Activated CD4-positive, alpha-beta T cell treated with anti-CD3 and anti-CD28 coated beads, Interleukin-10, Interleukin-2, amounts not matched to agents 100 ng/mL and 50 ng/mL, durations not matched to agents 16 hours and 8 hours (primary cell): ENCODE measurements at regions not wholly inside any gene's neighbourhood (a gene's known extent, or its start where the extent isn't known, plus 50 kb on each side); places are given as distances from the start of the nearest gene placed in this dataset.

ENCODE experiments used
- DNase-seq: peaks from one replicate; pipeline ENCODE4 v3.0.0-alpha.2; 2020

DNA sequence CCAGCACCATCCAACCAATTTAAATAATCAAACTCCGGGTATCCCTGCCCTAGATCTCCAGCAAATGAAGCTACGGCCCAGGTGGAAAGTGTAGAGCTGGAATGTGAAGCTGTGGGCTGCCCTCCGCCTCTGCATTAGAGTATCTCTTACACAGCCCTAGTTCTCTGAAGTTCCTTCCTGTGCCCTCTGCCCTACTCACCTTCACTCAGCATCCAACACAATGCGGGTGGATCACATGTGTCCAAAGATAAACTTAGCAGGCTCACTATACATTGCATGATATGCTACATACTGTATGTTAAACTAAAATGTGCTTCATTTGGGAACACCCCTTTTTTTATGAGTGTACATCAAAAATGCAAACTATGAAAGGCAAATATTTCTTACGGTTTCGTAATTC, 70.0 kb upstream of the RAD23B start:
- no peak for DNase-seq

- peak; percentile 84 for DNase-seq
These were observed 69.5 kb upstream of the RAD23B start for GRCh38 chr9:107213561-107214028.

DNA sequence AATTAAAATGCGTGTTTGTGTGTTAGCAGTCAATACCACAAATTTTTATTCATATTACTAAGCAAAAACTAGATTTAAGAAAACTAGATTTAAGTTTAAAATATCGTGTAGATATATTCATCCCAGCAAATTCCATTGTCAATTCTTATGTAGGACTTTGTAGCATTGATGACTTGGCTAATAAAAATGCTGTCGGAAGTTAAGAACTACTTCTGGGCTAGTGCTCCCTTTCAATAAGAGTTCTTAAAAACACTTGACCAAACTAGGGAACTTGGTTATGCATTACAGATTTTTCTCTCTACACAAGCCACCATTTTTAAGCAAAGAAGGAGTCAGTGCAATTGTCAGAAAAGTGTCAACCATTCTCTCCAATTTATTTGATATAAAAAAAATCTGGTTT, 68.7 kb upstream of the RAD23B start:
- no peak for DNase-seq

- DNase-seq: no peak
These were observed 68.2 kb upstream of the RAD23B start for GRCh38 chr9:107214915-107215314.

- peak; percentile 42 for DNase-seq
These were observed 67.7 kb upstream of the RAD23B start for GRCh38 chr9:107215381-107215780.

GRCh38 chr9:107216329-107216728, 66.8 kb upstream of the RAD23B start:
- no peak for DNase-seq

DNA sequence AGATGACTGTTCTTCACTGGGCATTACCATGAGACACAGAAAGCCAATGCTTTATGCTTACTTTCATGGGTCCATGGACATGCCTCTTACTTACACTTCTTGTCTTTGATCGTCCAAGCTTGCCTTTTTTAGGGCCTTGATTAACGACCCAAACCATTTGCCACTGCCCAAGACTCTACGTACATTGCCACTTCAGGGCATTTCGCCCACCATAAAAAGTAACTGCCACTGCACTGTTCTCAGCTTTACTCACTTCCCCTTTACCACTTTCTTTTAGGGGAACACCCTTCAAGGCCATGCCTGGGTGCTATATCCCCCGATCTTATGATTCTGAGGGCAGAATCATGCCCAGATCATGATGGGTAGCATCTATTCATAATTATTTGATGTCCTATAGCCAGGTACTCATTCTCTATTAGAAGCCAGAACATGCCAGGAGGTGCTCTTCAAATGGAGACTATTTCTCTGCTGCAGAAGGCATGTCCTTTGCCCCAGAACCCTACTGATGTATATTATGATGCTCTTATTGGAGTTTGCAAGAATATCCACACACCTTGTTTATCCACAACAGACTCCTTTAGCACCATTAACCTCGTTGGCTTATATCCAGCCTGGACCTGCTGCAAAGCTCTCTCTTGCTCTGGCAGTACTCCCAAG, 64.1 kb upstream of the RAD23B start:
- DNase-seq: no peak

- DNase-seq: no peak
These were observed 63.5 kb upstream of the RAD23B start for GRCh38 chr9:107219486-107220077.

DNA sequence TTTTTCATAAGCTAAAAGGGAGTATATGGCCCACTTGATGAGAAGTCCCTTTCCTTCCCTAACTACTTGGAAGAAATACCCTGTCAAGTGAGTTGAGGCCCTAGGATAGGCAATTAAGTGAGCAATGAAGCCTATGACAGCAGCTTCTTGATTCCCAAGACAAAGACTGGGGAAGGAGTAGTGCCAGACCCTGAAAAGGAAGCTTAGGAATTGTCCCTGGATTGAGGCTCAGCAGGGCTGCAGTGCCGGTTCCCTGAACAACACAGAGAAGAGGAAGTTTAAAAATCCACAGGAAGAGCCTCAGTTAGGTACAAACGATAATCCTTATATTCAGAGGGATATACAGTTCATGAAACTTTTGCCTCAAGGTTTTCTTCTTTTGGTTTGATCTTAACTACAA, 61.8 kb upstream of the RAD23B start:
- no peak for DNase-seq

DNA sequence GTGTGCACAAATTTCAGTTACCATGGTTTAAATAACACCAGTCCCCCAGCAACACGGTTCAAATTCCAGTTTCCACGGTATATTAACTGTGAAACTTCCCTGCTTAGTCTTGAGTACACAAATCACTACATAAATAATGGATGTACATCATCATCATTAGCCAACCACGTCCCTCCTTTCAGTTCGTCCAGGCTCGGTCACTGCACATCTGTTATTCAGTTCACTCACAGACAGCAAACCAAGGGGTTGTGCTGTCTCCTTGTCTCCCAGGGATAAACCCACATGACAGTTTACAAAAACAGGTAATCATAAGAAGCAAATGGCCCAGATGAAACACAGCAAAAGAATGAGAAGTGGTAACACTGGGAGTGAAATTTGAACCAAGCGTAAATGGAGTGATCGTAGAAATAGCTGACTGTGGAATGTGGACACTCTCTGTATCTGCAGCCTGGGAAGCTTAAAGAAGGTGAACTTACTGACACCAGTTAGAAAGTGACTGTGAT, 61.0 kb upstream of the RAD23B start:
- DNase-seq: no peak

GRCh38 chr9:107223381-107223780, 59.7 kb upstream of the RAD23B start:
- DNase-seq: no peak

DNA sequence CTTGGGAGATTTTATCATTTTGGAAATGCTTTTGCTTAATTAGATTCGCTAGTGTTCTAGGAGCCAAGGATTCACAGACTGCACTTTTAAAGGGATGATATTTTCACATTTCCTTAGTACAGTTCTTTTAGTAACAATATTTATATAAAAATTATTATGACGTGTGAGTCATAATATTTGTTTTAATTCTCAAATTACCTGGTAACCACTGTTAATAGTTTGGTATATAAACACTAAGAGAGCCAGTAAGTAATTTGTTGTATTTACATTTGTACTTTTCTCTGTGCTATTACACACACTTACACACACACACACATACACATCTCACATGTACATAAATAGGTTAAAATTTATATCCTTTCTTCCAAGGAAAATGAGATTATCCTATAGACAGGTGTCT, 58.8 kb upstream of the RAD23B start:
- DNase-seq: no peak

- no peak for DNase-seq
These were observed 56.7 kb upstream of the RAD23B start for GRCh38 chr9:107226421-107226820.

GRCh38 chr9:107227774-107228173, 55.3 kb upstream of the RAD23B start:
- no peak for DNase-seq

DNA sequence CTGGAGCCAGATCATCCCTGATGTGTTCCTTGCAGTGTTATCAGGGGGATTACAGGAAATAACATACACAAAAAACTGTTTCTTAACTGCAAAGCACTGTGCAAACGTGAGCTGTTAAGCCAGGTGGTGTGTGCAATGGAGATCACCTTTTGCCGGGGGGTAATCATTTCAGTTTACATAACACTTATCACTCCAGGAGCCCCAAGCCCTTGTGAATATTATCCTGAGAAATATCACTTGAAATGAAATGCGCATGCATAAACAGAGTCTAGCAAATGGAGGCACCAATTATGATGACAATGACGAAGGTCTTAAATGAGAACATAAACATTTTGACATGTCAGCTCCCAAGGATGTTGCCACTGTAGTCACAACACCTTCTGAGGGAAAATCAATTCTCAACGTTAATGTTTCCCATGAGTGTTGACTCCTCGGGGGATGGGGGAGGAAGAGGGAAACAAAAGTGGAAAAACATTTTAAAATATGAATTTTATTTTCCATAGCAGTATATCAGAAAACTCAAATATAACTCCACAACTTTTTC, 54.5 kb upstream of the RAD23B start:
- DNase-seq: no peak

GRCh38 chr9:107229241-107229741, 53.8 kb upstream of the RAD23B start:
- no peak for DNase-seq
